HL-60 (cell line): ENCODE measurements at regions not wholly inside any gene's neighbourhood (a gene's known extent, or its start where the extent isn't known, plus 50 kb on each side); places are given as distances from the start of the nearest gene placed in this dataset.

Experiments
- GABPA ChIP-seq: IDR thresholded peaks from 2 replicates; pipeline ENCODE4 v1.6.1; 2012; ENCODE audit warnings: low read depth
- POLR2AphosphoS5 ChIP-seq: IDR thresholded peaks from 2 replicates; pipeline ENCODE4 v1.6.1; 2012; ENCODE audit warnings: low read depth
- SPI1 ChIP-seq: IDR thresholded peaks from 2 replicates; pipeline ENCODE4 v1.6.1; 2012; ENCODE audit warnings: low read depth, mild to moderate bottlenecking, borderline replicate concordance
- TF ChIP-seq, protein P1 (sequence below): IDR thresholded peaks from one replicate; pipeline ENCODE4 v1.5.1; 2011; ENCODE audit warnings: low read length, control low read depth, inconsistent platforms; ENCODE audit not compliant: insufficient read depth
- TF ChIP-seq, protein P2 (sequence below): IDR thresholded peaks from 2 replicates; pipeline ENCODE4 v1.6.1; 2012; ENCODE audit warnings: low read depth; ENCODE audit not compliant: insufficient replicate concordance

DNA sequence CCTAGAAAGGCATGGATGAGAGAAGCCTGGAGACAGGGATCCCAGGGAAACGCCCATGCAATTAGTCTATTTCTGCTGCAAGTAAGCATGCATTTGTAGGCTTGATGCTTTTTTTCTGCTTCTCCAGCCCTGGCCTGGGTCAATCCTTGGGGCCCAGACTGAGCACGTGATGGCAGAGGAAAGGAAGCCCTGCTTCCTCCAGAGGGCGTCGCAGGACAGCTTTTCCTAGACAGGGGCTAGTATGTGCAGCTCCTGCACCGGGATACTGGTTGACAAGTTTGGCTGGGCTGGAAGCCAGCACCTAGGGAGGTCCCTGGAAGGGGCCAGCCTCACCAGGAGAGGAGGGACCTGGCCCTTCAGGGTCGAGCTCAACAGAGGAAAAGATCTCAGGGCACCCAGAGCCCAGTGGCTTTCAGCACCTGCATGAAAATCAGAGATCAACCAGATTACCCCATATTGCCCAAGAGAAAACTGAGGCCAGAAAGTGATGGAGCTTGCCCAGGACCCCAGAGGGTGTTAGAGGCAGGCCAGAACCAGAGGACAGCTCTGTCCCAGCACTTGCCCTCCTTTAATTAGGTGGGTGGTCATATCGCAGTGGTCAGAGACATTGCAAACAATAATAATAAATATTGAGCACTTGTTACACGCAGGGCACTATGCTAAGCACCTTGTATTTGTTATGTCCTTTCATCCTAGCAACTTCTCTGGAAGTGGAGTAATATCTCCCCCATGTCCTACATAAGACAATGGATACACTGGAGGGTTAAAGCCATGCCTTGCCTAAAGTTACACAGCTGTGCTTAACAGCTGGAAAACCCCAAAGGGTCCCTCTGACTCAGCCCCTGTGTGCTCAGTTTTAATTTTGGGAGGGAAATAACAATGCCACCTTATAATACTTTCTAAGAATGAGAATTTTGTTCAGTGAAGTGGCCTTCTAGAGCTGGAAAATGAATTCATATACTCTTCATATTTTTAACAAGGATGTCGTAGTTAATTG is 67.1 kb downstream of the KLF4 start:
- TF ChIP-seq, protein P1, sequence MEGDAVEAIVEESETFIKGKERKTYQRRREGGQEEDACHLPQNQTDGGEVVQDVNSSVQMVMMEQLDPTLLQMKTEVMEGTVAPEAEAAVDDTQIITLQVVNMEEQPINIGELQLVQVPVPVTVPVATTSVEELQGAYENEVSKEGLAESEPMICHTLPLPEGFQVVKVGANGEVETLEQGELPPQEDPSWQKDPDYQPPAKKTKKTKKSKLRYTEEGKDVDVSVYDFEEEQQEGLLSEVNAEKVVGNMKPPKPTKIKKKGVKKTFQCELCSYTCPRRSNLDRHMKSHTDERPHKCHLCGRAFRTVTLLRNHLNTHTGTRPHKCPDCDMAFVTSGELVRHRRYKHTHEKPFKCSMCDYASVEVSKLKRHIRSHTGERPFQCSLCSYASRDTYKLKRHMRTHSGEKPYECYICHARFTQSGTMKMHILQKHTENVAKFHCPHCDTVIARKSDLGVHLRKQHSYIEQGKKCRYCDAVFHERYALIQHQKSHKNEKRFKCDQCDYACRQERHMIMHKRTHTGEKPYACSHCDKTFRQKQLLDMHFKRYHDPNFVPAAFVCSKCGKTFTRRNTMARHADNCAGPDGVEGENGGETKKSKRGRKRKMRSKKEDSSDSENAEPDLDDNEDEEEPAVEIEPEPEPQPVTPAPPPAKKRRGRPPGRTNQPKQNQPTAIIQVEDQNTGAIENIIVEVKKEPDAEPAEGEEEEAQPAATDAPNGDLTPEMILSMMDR = peak; percentile 29
- TF ChIP-seq, protein P2, sequence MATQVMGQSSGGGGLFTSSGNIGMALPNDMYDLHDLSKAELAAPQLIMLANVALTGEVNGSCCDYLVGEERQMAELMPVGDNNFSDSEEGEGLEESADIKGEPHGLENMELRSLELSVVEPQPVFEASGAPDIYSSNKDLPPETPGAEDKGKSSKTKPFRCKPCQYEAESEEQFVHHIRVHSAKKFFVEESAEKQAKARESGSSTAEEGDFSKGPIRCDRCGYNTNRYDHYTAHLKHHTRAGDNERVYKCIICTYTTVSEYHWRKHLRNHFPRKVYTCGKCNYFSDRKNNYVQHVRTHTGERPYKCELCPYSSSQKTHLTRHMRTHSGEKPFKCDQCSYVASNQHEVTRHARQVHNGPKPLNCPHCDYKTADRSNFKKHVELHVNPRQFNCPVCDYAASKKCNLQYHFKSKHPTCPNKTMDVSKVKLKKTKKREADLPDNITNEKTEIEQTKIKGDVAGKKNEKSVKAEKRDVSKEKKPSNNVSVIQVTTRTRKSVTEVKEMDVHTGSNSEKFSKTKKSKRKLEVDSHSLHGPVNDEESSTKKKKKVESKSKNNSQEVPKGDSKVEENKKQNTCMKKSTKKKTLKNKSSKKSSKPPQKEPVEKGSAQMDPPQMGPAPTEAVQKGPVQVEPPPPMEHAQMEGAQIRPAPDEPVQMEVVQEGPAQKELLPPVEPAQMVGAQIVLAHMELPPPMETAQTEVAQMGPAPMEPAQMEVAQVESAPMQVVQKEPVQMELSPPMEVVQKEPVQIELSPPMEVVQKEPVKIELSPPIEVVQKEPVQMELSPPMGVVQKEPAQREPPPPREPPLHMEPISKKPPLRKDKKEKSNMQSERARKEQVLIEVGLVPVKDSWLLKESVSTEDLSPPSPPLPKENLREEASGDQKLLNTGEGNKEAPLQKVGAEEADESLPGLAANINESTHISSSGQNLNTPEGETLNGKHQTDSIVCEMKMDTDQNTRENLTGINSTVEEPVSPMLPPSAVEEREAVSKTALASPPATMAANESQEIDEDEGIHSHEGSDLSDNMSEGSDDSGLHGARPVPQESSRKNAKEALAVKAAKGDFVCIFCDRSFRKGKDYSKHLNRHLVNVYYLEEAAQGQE = no peak
- TF ChIP-seq GABPA (no peak), POLR2AphosphoS5 (no peak), SPI1 (no peak)
